ENCODE measurements at regions not wholly inside any gene's neighbourhood (a gene's known extent, or its start where the extent isn't known, plus 50 kb on each side); places are given as distances from the start of the nearest gene placed in this dataset.

DNA sequence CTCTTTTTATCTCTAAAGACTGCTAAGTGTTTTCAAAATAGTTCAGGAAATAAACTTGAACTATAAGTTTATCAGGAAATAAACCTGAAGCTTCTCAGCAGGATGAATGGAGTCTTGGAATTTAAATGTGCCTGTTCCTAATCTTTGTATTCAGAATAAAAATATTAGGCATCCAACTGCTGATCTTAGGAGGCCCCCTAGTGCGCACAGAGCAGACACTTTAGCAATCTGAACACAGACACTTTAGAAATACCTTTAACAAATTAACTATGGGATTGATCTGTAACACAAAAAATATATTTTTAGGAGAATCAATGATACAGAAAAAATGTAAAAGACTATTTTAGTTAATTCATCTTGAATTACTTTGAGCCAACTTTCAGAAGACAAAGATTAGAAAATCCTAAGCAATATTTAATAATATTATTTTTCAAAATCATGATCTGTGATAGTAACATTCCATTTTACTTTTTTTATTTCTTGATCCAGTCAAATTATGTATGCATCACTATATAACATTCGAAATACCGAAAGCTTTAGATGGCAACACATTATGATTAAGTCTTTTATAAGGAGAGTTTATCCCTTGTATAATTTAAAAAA, 80.9 kb downstream of the SLC41A2 start:
- H3K4me1 Mint-ChIP-seq = peaks cover 0 to 9% of the 10 kb centered on the region in 2 donors
- ATAC-seq (replicated peaks) (peak; percentile 48 to 72), DNase-seq (no peak)
- no peak overlapping the region for H3K4me3 Mint-ChIP-seq
- no peak overlapping the region for H3K27ac Mint-ChIP-seq
- H3K36me3 Mint-ChIP-seq = peaks cover 3 to 5% of the 10 kb centered on the region in 2 donors
- no peaks in the 10 kb centered on the region for H3K9me3 Mint-ChIP-seq
- H3K27me3 Mint-ChIP-seq = peaks cover 0 to 5% of the 10 kb centered on the region in 2 donors

DNA sequence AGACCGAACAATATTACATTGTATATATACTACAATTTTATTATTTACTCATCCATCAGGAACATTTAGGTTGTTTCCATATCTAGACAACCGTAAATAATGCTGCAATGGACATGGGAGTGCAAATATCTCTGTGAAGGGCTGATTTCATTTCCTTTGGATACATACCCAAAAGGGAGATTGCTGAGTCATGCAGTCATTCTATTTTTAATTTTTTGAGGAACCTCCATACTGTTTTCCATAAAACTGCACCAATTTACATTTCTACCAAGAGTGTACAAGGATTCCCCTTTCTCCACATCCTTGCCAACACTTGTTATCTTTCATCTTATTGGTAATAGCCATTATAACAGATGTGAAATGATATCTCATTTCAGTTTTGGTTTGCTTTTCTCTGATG, 84.7 kb downstream of the SLC41A2 start:
- Mint-ChIP-seq H3K27ac (no peak overlapping the region), H3K4me1 (peaks cover 8 to 34% of the 10 kb centered on the region in 2 donors), H3K27me3 (peaks cover 0 to 4% of the 10 kb centered on the region in 2 donors), H3K4me3 (no peak overlapping the region), H3K9me3 (no peaks in the 10 kb centered on the region), H3K36me3 (peaks cover 5 to 13% of the 10 kb centered on the region in 2 donors)
- ATAC-seq (replicated peaks) = no peak
- DNase-seq = no peak

DNA sequence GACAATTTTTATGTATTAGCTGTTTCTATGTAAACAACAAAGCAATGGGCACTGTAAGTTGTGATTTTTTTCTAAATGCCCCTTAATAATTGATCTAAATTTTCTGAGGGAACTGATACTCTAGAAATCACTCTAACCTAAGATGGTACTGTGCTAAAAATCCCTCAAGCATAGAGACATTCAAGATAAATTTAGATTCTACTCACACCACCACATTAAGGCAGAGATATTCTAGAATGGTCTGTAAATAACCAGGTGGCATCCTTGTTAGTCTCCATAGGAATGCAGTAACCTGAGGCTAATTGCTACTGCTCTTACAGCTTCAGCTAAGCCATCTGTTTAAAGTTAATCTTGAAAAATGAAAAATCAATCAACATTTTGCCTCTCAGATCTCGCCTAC, 87.3 kb downstream of the SLC41A2 start:
- H3K4me3 Mint-ChIP-seq = no peak overlapping the region
- peaks cover 8 to 36% of the 10 kb centered on the region in 2 donors for H3K4me1 Mint-ChIP-seq
- no peak for DNase-seq
- H3K27me3 Mint-ChIP-seq = peaks cover 0 to 4% of the 10 kb centered on the region in 2 donors
- no peaks in the 10 kb centered on the region for H3K9me3 Mint-ChIP-seq
- no peak overlapping the region for H3K27ac Mint-ChIP-seq
- H3K36me3 Mint-ChIP-seq = peaks cover 5 to 13% of the 10 kb centered on the region in 2 donors
- ATAC-seq (replicated peaks) = peak; percentile 96 to 99

DNA sequence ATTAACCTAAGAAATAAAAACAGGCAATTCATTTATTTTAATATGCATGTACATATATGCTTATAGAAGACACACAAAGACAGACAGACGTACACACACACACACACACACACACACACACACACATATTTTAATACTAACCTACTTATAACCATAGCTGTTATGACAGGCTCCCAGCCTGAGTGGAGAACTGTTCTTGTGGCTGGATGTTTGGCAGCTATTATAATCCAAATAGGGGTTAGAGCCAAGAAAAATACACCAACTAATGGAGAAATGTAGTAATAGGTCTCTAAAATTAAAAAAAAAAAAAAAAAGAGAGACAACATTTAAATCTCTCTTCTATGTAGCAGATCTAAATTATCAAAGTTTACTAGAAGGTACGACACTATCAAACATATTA, 91.8 kb downstream of the SLC41A2 start:
- no peaks in the 10 kb centered on the region for H3K9me3 Mint-ChIP-seq
- no peak overlapping the region for H3K27ac Mint-ChIP-seq
- H3K4me1 Mint-ChIP-seq = peaks cover 15 to 30% of the 10 kb centered on the region in 2 donors
- ATAC-seq (replicated peaks) = no peak
- DNase-seq = no peak
- peaks cover 0 to 4% of the 10 kb centered on the region in 2 donors for H3K27me3 Mint-ChIP-seq
- H3K4me3 Mint-ChIP-seq = no peak overlapping the region
- H3K36me3 Mint-ChIP-seq = peaks cover 2 to 4% of the 10 kb centered on the region in 2 donors

DNA sequence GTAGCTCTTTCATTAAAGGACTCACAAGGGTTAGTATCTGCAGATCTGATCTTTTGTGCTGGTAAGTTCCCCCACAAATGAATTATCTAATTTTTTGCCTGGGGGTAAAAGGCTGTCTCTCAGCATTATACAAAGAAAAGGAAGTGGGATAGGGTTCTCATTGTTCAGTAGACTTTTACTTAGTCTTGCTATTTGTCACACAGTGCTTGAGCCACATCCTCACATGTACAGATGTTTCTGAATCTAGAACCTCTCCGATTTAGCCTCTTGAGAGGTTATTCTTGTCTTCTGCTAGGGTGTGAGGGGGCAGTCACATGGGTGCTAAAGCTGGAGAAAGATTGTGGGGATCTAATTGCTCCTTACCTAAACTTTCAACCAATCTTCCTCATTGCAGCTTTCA, 93.0 kb downstream of the SLC41A2 start:
- Mint-ChIP-seq H3K9me3 (no peaks in the 10 kb centered on the region), H3K27ac (no peak overlapping the region)

DNA sequence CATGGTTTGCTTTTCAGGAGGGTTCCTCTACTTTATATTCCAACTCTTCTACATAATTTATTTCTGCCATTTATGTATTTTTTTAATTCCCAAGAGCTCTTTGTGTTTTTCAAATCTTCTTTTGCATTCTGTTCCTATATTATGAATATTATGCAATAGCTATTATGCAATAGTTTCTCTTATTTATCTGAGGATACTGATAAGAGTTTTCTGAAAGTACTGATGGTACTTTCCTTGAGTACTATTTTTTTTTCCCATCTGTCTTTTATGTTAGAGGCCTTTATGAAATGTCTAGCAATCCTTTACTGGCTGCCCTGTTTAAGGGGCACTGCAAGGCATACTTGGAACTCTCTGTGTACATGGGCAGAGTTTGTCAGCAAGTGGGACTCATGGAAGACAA, 93.4 kb downstream of the SLC41A2 start:
- Mint-ChIP-seq H3K27ac (no peak overlapping the region), H3K36me3 (peaks cover 2 to 4% of the 10 kb centered on the region in 2 donors), H3K4me1 (peaks cover 10 to 14% of the 10 kb centered on the region in 2 donors), H3K4me3 (no peak overlapping the region), H3K9me3 (no peaks in the 10 kb centered on the region), H3K27me3 (peaks cover 0 to 4% of the 10 kb centered on the region in 2 donors)
- ATAC-seq (replicated peaks) (no peak), DNase-seq (no peak)

More for the DNA sequence above, 93.0 kb downstream of the SLC41A2 start:
- H3K36me3 Mint-ChIP-seq = peaks cover 2 to 4% of the 10 kb centered on the region in 2 donors
- H3K4me1 Mint-ChIP-seq = peaks cover 12 to 18% of the 10 kb centered on the region in 2 donors
- H3K4me3 Mint-ChIP-seq = no peak overlapping the region
- peaks cover 0 to 4% of the 10 kb centered on the region in 2 donors for H3K27me3 Mint-ChIP-seq
- no peak for DNase-seq
- peak; percentile 92 to 94 for ATAC-seq (replicated peaks)

DNA sequence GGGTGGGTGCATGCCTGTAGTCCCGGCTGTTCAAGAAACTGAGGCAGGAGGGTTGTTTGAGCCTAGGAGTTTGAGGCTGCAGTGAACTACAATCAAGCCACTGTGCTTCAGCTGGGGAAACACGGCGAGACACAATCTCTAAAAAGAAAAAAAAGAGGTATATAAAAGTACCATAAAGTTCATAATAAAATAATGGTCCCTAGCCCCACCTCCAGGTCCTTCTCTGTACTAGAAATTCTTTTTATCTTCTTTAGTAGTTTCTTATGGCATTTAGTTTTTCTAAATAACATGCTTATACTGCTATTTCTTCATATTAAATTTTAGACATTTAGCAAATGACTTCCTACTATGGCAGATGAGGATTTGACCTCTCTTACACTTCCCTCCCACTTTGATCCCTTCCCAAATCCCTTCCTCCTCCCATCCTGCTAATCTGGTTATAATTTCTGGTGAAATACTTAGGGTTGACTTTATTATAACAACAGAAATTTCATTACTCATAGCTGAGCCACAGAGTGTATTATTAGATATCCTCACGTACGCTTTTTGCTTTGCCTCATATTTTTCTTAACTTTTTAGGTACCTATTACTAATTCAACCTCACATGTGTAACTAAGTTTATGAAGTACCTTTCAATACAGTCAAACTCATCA, 94.7 kb downstream of the SLC41A2 start:
- Mint-ChIP-seq H3K27me3 (no peaks in the 10 kb centered on the region), H3K4me1 (peaks cover 8 to 14% of the 10 kb centered on the region in 2 donors), H3K36me3 (peaks cover 2 to 3% of the 10 kb centered on the region in 2 donors), H3K4me3 (no peak overlapping the region), H3K27ac (no peak overlapping the region), H3K9me3 (no peaks in the 10 kb centered on the region)
- no peak for ATAC-seq (replicated peaks)
- DNase-seq = no peak

DNA sequence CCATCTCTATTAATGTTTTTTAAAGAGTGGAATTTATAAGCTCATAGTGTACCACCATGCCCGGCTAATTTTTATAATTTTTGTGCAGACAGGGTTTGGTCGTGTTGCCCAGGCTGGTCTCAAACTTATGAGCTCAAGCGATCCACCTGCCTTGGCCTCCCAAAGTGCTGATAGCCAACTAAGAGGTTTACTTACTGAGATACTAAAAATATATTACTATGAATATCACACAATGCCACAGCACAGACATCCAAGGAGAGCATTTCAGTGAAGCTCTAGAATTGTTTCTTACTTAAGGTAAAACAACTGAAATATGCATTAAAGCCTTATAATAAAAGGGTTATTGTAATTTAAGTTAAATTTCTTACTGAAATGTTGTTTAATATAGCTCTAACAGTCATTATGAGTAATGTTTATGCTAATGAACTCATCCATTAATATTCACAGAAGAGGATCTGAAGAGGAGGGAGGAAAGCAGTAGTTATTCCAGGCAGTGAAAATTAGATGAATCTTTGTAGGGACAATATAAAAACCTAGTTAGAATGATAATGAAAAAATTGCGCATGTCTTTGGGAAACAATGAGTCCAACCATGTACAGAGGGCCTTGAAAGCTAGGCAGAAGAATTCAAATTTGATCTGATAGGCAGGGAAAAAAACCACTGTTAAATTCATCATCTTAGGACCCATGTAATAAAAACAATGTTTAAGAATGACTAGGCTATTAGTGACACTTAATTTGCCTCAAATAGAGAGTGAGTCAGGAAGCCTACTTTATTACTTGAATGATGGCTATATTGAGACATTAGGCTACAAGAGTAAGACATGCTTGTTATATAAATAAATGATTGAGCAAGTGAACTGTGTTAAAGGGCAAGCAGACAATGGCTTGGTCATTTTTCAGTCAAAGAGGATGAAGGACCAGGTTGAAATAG, 99.2 kb downstream of the SLC41A2 start:
- no peak for DNase-seq
- Mint-ChIP-seq H3K9me3 (no peaks in the 10 kb centered on the region), H3K4me1 (no peaks in the 10 kb centered on the region), H3K27me3 (no peaks in the 10 kb centered on the region), H3K4me3 (no peak overlapping the region), H3K27ac (no peak overlapping the region), H3K36me3 (peaks cover 2 to 3% of the 10 kb centered on the region in 2 donors)
- no peak for ATAC-seq (replicated peaks)

DNA sequence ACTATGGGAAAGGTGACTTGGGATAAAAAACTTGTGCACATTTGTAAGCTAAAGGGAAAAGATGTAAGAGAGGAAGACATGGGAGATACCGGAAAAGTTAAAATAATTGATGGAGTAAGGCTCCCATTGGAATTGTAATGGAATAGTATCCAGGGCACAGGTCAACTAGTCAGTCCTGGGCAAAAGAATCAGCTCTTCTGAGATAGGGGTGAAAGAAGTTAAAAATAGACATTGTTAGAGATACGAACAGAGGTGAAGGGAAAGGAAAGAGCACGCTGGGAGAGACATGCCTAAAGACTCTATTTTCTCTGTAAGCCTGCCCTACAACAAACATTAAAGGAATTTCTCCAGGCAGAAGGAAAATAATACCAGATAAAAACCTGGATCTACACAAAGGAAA, 101.6 kb downstream of the SLC41A2 start:
- no peaks in the 10 kb centered on the region for H3K27me3 Mint-ChIP-seq
- no peak overlapping the region for H3K27ac Mint-ChIP-seq
- no peaks in the 10 kb centered on the region for H3K9me3 Mint-ChIP-seq
- no peak for DNase-seq
- no peaks in the 10 kb centered on the region for H3K4me1 Mint-ChIP-seq
- peaks cover 2 to 3% of the 10 kb centered on the region in 2 donors for H3K36me3 Mint-ChIP-seq
- ATAC-seq (replicated peaks) = no peak
- H3K4me3 Mint-ChIP-seq = no peak overlapping the region

DNA sequence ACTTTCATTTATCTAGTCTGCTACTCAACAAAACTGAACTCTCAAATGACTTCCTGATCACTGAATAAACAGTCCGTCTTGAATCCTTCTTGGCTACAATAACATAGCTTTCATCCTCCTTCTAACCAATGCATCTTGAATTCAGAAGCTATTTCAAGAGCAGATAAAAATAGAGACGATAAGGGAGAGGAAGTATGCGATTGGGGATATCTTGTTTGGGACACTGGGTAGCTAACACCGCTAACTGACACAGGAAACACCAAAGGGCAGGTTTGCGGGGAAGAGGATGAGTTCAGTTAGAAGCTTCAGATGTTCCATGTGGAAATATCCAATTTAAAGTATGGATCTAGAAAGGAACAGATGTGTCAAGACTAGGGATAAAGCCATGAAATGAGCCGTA, 102.5 kb downstream of the SLC41A2 start:
- Mint-ChIP-seq H3K27me3 (no peaks in the 10 kb centered on the region), H3K36me3 (peaks cover 2 to 3% of the 10 kb centered on the region in 2 donors), H3K27ac (no peak overlapping the region), H3K4me3 (no peak overlapping the region), H3K9me3 (no peaks in the 10 kb centered on the region), H3K4me1 (no peaks in the 10 kb centered on the region)
- DNase-seq (no peak), ATAC-seq (replicated peaks) (no peak)

DNA sequence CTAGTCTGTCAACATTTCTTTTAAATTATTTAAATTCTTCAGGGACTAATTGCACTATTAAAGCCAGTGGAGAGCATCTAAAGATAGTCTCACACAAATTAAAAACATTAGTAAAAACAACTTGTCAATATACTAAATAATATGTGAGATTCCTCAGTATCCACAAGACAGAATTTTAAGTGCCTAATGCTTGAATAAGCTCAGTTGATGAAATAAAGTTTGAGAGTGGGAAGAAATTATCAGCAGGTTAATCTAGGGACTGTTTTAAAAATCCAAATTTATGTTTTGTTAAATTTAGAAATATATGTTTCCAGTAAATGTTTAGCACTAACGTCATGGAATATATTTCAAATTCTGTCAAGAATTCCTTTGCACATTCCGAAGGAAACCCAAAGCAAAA, 105.2 kb downstream of the SLC41A2 start:
- H3K27ac Mint-ChIP-seq = no peak overlapping the region
- no peaks in the 10 kb centered on the region for H3K9me3 Mint-ChIP-seq

DNA sequence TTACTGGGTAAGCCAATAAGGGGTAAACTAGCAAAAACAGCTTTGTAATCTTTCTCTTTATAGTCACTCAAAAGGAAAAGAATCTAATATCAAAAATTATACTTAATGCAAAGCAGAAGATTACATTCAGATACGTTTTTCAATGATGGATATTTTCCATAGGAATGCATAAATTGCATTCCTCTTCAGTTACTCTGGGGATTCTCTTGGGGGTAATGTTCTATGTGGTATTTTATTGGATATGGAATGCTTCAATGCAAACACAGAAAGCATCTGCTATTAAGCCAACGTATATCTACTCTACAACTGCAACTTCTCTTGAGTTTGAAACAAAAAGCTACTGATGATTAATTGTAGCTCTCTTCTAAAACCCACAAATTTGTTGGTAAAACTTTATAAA, 106.0 kb downstream of the SLC41A2 start:
- Mint-ChIP-seq H3K9me3 (no peaks in the 10 kb centered on the region), H3K4me3 (no peak overlapping the region), H3K4me1 (no peaks in the 10 kb centered on the region), H3K27me3 (no peaks in the 10 kb centered on the region), H3K36me3 (no peaks in the 10 kb centered on the region), H3K27ac (no peak overlapping the region)
- DNase-seq (no peak), ATAC-seq (replicated peaks) (no peak)

More for the DNA sequence above, 105.2 kb downstream of the SLC41A2 start:
- H3K4me1 Mint-ChIP-seq = no peaks in the 10 kb centered on the region
- no peaks in the 10 kb centered on the region for H3K36me3 Mint-ChIP-seq
- ATAC-seq (replicated peaks) (no peak), DNase-seq (no peak)
- no peak overlapping the region for H3K4me3 Mint-ChIP-seq
- no peaks in the 10 kb centered on the region for H3K27me3 Mint-ChIP-seq

DNA sequence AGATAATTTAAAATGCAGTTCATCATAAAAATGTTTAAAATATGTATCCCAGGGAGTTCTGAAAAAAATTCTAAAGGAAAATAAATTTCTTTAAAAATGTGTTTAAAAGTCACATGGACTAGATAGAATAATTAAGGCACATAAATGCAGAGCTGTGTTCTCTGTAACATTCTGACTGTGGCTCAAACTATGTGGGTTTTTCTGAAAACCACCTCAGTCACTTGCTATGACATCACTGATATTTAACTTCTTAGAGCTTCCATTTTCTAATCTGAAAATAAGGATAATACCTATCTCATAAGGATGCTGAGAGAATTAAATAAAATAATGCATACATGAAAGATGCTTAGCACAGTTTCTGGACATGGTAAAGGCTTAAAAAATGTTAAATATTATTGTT, 107.3 kb downstream of the SLC41A2 start:
- peaks cover 0 to under 1% of the 10 kb centered on the region in 2 donors for H3K36me3 Mint-ChIP-seq
- H3K27me3 Mint-ChIP-seq = no peaks in the 10 kb centered on the region
- H3K4me1 Mint-ChIP-seq = no peaks in the 10 kb centered on the region
- no peak for ATAC-seq (replicated peaks)
- H3K27ac Mint-ChIP-seq = no peak overlapping the region
- no peak overlapping the region for H3K4me3 Mint-ChIP-seq
- DNase-seq = no peak
- no peaks in the 10 kb centered on the region for H3K9me3 Mint-ChIP-seq

DNA sequence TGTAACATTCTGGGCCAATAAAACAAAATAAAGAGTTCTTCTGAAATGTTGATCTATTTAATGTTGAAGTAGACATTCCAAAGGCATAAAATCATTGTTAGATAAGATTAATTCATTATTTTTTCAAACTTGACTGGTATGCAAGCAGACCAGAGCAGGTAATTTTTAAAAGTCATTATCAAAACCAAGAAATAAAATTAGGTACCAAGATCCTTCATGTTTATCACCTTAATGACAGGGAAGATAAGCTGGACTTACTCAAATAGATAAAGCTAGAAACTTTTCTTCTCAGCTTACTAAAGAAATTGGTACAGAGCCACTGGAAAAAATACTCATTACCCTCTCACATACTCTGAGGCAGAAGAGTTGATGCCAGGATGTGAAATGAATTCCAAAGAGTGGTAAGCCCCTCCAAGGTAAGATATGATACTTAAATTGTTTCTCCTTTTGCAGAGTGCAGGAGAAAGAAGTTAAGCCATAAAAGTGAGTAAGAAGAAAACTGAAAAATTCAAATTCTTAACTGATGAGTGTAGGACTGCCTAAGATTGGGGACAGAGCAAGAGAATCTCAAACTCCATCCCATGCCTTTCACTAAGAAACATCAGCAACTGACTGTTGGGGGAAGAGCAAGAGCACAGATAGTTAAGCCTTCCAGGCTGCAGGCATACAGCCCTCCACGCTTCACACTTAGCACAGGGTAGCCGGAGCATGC, 111.9 kb downstream of the SLC41A2 start:
- H3K27ac Mint-ChIP-seq = no peak overlapping the region
- H3K36me3 Mint-ChIP-seq = peaks cover 5% of the 10 kb centered on the region in 2 donors
- no peak for DNase-seq
- H3K4me1 Mint-ChIP-seq = no peaks in the 10 kb centered on the region
- no peak for ATAC-seq (replicated peaks)
- H3K9me3 Mint-ChIP-seq = no peaks in the 10 kb centered on the region
- H3K27me3 Mint-ChIP-seq = no peaks in the 10 kb centered on the region
- H3K4me3 Mint-ChIP-seq = no peak overlapping the region

Measured in stimulated activated naive B cell treated with anti-CD40 and anti-IgM and Interleukin-4, amounts not matched to agents 10 μg/mL and 1 μg/mL and 100 μg/mL, for 72 hours (primary cell).